DOHH2 (cell line): ENCODE measurements at regions not wholly inside any gene's neighbourhood (a gene's known extent, or its start where the extent isn't known, plus 50 kb on each side); places are given as distances from the start of the nearest gene placed in this dataset.

Experiments
- H3F3A ChIP-seq: fragments of 200-600 bp; sonication (generic), shearing (Covaris generic); 2 replicates; pipeline ENCODE4 v1.6.0; 2016; ENCODE audit warnings: antibody characterized with exemption, mild to moderate bottlenecking; ENCODE audit not compliant: control insufficient read depth, insufficient read depth
- H3K27ac ChIP-seq: fragments of 200-600 bp; sonication (generic); 2 replicates; pipeline ENCODE4 v1.5.1; 2014; ENCODE audit warnings: low read depth, mild to moderate bottlenecking, low read length, moderate library complexity
- H3K27me3 ChIP-seq: fragments of 200-600 bp; sonication (generic); 2 replicates; pipeline ENCODE4 v1.6.1; 2014; ENCODE audit warnings: mild to moderate bottlenecking, low read length, mixed read lengths; ENCODE audit not compliant: control insufficient read depth
- H3K36me3 ChIP-seq: fragments of 200-600 bp; sonication (generic); 2 replicates; pipeline ENCODE4 v1.6.1; 2014; ENCODE audit warnings: mild to moderate bottlenecking, low read length, moderate library complexity, mixed read lengths; ENCODE audit not compliant: control insufficient read depth
- H3K4me1 ChIP-seq: fragments of 200-600 bp; sonication (generic); 2 replicates; pipeline ENCODE4 v1.6.1; 2014; ENCODE audit warnings: mild to moderate bottlenecking, low read length, mixed read lengths; ENCODE audit not compliant: control insufficient read depth
- H3K4me2 ChIP-seq: fragments of 200-600 bp; sonication (generic); 2 replicates; pipeline ENCODE4 v1.6.0; 2014; ENCODE audit warnings: mild to moderate bottlenecking, low read length, moderate library complexity
- H3K4me3 ChIP-seq: fragments of 200-600 bp; sonication (generic); 2 replicates; pipeline ENCODE4 v1.5.1; 2014; ENCODE audit warnings: mild to moderate bottlenecking, low read length, mixed read lengths
- H3K79me2 ChIP-seq: fragments of 200-600 bp; sonication (generic); 2 replicates; pipeline ENCODE4 v1.6.1; 2014; ENCODE audit warnings: mild to moderate bottlenecking, low read length, mixed read lengths; ENCODE audit not compliant: control insufficient read depth
- H3K9me2 ChIP-seq: fragments of 200-600 bp; sonication (generic); replicated peaks from 2 replicates; pipeline ENCODE4 v1.6.1; 2014; ENCODE audit warnings: mild to moderate bottlenecking, low read length, mixed read lengths; ENCODE audit not compliant: control insufficient read depth
- H3K9me3 ChIP-seq: fragments of 200-600 bp; sonication (generic); 2 replicates; pipeline ENCODE4 v1.6.1; 2014; ENCODE audit warnings: antibody characterized with exemption, low read length, mixed read lengths; ENCODE audit not compliant: control insufficient read depth, insufficient read depth
- H4K20me1 ChIP-seq: fragments of 200-600 bp; sonication (generic); 2 replicates; pipeline ENCODE4 v1.6.0; 2014; ENCODE audit warnings: low read depth, mild to moderate bottlenecking, antibody characterized with exemption, low read length, moderate library complexity; ENCODE audit not compliant: control insufficient read depth, insufficient read depth
- EZH2phosphoT487 ChIP-seq: fragments of 200-600 bp; sonication (generic); IDR thresholded peaks from 2 replicates; pipeline ENCODE4 v1.6.1; 2017; ENCODE audit warnings: borderline replicate concordance, mild to moderate bottlenecking, antibody characterized with exemption, low read length, moderate library complexity, mixed read lengths
- TF ChIP-seq, protein P1 (sequence below): fragments of 200-600 bp; sonication (generic); IDR thresholded peaks from one replicate; pipeline ENCODE4 v1.5.1; 2014; ENCODE audit warnings: antibody characterized with exemption, mild to moderate bottlenecking, low read depth, low read length; ENCODE audit not compliant: poor library complexity, severe bottlenecking

- Histone ChIP-seq H3K36me3 (no peaks in the 10 kb centered on the region), H3K79me2 (no peaks in the 10 kb centered on the region), H3F3A (no peaks in the 10 kb centered on the region), H4K20me1 (no peaks in the 10 kb centered on the region), H3K27me3 (no peaks in the 10 kb centered on the region), H3K9me3 (no peaks in the 10 kb centered on the region), H3K4me1 (no peaks in the 10 kb centered on the region), H3K4me3 (no peak overlapping the region), H3K4me2 (no peak overlapping the region), H3K9me2 (no peaks in the 10 kb centered on the region), H3K27ac (no peak overlapping the region)
- TF ChIP-seq EZH2phosphoT487, result no peak
- TF ChIP-seq, protein P1, sequence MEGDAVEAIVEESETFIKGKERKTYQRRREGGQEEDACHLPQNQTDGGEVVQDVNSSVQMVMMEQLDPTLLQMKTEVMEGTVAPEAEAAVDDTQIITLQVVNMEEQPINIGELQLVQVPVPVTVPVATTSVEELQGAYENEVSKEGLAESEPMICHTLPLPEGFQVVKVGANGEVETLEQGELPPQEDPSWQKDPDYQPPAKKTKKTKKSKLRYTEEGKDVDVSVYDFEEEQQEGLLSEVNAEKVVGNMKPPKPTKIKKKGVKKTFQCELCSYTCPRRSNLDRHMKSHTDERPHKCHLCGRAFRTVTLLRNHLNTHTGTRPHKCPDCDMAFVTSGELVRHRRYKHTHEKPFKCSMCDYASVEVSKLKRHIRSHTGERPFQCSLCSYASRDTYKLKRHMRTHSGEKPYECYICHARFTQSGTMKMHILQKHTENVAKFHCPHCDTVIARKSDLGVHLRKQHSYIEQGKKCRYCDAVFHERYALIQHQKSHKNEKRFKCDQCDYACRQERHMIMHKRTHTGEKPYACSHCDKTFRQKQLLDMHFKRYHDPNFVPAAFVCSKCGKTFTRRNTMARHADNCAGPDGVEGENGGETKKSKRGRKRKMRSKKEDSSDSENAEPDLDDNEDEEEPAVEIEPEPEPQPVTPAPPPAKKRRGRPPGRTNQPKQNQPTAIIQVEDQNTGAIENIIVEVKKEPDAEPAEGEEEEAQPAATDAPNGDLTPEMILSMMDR, result no peak
Measured at GRCh38 chr4:32148111-32148666, 1428.0 kb downstream of the PCDH7 start.

DNA sequence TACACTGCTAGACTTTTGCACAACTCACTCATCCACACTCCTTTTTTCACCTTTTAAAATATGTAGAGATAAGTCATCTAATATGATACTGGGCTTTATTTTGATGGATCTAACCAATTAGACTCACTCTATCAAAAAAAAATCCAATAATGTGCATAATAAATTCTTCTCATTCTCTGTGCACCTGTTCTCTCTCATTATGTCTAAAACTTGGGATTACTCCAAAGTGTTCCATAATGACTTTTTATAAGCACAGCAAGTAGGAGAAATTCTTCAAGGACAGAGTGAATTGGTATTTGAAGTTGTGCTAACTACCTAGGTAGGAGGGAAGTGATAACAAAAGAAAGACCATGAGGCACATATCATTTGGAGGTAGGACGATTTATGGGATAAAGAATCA is 1438.8 kb downstream of the PCDH7 start:
- no peaks in the 10 kb centered on the region for H3K27me3 ChIP-seq
- no peaks in the 10 kb centered on the region for H3K4me1 ChIP-seq
- no peaks in the 10 kb centered on the region for H3K36me3 ChIP-seq
- H3F3A ChIP-seq, result no peaks in the 10 kb centered on the region
- H3K4me3 ChIP-seq, result no peak overlapping the region
- no peak overlapping the region for H3K27ac ChIP-seq
- H3K79me2 ChIP-seq, result no peaks in the 10 kb centered on the region
- no peaks in the 10 kb centered on the region for H3K9me3 ChIP-seq
- H3K4me2 ChIP-seq, result no peak overlapping the region
- H4K20me1 ChIP-seq, result no peaks in the 10 kb centered on the region
- TF ChIP-seq EZH2phosphoT487, result no peak
- TF ChIP-seq, protein P1, result no peak
- no peaks in the 10 kb centered on the region for H3K9me2 ChIP-seq

DNA sequence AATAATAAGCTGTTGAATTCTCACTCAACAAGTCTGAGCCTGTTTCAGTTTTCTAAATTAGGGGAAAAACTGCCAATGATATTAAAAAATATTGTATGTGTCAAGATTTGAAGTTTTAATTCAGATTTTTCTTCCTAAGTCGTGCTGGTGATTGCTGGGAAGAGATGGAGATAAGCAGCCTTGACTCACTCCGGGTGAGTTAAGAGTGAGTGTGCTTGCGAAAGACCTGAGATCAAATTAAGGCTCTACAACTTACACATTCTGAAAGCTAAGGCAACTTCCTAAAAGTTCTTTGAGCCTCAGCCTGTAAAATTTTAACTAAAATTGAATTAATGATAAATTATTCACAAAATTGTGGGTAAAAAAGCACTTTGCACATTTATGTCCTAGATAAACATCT is 1441.2 kb downstream of the PCDH7 start:
- Histone ChIP-seq H3K36me3 (no peaks in the 10 kb centered on the region), H3K4me2 (no peak overlapping the region), H3K9me3 (no peaks in the 10 kb centered on the region), H3K4me3 (no peak overlapping the region), H3F3A (no peaks in the 10 kb centered on the region), H3K79me2 (no peaks in the 10 kb centered on the region), H4K20me1 (no peaks in the 10 kb centered on the region), H3K27me3 (no peaks in the 10 kb centered on the region), H3K4me1 (no peaks in the 10 kb centered on the region), H3K9me2 (no peaks in the 10 kb centered on the region), H3K27ac (no peak overlapping the region)
- TF ChIP-seq EZH2phosphoT487, result no peak
- TF ChIP-seq, protein P1, result no peak

DNA sequence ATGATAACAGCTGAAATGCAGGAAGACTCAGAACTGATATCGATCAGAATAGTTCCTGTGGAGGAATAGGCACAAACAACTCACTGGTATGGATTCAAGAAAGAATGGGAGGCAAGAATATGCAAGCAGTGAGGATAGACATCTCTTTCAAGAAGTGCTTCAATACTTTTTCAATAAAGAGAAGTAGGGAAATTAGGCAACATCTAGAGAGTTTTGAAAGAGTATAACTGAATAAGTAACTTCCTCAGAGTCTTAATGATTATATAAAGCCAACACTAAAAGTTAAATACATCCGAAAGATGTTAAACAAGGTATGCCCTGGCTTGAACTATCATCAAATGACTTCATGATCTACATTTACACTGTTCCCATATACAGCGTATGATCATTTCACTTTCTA is 1443.0 kb downstream of the PCDH7 start:
- Histone ChIP-seq H3K27ac (no peak overlapping the region), H3K36me3 (no peaks in the 10 kb centered on the region), H3K9me2 (no peaks in the 10 kb centered on the region), H3K79me2 (no peaks in the 10 kb centered on the region), H3K4me1 (no peaks in the 10 kb centered on the region), H3K4me2 (no peak overlapping the region), H3K4me3 (no peak overlapping the region), H4K20me1 (no peaks in the 10 kb centered on the region), H3K9me3 (no peaks in the 10 kb centered on the region), H3K27me3 (no peaks in the 10 kb centered on the region), H3F3A (no peaks in the 10 kb centered on the region)
- TF ChIP-seq EZH2phosphoT487, result no peak
- TF ChIP-seq, protein P1, result no peak
